Fibroblast of skin of left quadriceps (primary cell): ENCODE measurements at regions not wholly inside any gene's neighbourhood (a gene's known extent, or its start where the extent isn't known, plus 50 kb on each side); places are given as distances from the start of the nearest gene placed in this dataset.
A peak's percentile ranks its signal among the peaks of the same experiment; 100 is the strongest.
"Not testable (repeated sequence)": the region's sequence is repeated elsewhere in the genome, so short reads cannot be mapped to it uniquely, and the experiment has no call there.

Experiments
- DNase-seq, 2 experiments: peaks; one replicate each; pipeline ENCODE4 v3.0.0-alpha.2; 2013; ENCODE audit warnings: low read depth in 2 of 2

DNA sequence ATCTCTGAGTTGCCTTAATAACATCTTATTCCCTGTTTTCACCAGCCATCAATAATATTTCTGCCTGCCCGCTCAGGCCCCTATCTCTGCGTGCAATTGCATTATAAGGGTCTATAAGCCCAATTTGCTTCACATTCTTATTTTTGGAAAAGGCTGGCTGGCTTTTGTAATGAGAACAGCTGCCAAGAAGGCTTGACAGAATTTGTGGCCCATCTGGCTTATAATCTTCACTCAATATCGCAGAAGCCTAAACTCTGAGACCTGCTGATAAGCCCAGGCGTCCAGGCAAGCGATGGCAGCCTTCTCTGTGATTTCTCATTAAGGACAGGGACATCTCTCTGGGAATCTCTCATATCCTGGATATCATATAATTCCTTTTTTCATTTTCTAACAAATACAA, 1618.6 kb upstream of the CELF4 start:
- DNase-seq: no peak

DNA sequence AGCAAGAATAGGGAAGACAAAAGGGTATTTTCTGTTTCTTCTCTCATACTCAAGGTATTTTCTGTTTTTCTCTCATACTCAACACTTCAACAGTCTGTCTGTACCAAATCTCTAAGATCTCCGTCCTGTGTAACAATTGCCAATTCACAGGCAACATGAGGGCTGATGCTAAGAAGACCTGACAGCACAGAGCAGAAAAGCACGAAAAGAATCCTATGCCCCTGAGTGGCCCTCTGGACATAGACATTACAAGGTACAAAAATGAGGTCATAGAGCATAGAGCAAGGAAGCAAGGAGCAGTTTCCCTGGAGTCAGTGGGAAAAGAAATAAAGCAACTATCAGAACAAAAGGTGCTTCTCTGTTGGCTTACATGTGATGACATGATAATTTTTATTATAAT, 1612.6 kb upstream of the CELF4 start:
- DNase-seq: no peak

DNA sequence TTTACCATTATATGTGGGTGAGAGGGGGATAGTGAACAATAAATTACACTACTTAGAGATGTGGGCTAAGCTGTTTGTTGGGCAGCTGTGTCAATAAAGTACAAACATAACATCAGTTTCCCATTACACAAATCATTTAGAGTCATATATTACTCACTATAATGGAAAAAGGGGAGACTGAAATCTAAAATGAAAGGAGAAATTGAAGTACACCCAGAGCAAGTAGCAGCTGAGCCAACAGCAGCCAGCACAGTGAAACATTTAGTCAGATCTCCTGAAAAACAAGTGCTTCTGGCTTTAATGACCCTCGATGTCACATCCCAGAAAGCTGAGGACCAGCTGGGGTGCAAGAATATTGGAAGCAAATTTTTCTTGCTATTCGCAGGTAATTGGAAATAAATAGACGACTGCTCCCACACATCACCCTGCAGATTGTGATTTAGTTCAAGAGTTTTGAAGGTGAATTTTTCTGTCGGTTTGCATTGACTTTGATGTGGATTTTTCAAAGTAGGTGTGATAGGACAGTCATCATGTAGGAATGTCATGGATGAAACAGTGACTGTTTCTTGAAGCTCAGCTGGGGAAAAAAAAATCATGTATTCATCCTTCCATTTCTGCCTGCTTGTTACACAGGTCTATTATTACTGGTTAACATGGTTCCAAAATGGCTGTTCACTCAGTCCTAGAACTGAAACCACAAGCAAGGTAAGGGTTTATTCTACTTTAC, 1607.3 kb upstream of the CELF4 start:
- no peak for DNase-seq

DNA sequence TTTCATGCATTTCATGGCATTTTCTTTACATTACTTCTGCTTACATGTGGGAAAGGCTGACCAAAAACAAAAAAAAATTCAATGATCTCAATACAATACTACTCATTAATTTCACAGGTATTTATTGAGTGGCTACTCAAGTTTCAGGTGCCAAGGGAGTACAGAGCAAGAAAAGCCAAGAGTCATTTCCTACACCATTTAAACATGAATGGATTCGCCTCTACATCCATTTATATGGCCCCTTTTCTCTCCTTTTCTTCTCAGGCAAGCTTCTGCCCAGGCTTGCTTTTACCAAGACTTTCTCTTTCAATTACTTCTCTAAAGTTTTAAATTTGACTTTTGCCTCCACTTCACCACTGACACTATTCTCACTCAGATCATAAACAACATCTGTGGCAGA, 1603.1 kb upstream of the CELF4 start:
- DNase-seq: no peak

DNA sequence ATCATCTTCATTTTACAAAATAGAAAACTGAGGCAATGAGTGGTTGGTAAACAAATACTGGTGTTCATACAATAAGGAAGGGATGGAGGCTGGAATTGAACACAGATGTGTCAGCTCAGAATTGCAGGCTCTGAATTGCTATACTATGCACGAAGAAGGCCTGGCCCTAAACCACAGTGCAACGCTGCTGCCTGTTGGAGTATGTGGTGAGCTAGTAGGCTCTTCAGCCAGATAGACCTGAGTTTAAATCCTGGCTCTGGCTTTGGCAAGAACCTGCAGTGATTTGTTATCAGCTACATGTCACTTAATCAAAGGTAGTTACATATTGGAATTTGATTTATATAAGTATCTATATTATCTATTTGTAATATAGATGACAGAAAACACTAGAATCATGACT, 1602.4 kb upstream of the CELF4 start:
- no peak for DNase-seq

DNA sequence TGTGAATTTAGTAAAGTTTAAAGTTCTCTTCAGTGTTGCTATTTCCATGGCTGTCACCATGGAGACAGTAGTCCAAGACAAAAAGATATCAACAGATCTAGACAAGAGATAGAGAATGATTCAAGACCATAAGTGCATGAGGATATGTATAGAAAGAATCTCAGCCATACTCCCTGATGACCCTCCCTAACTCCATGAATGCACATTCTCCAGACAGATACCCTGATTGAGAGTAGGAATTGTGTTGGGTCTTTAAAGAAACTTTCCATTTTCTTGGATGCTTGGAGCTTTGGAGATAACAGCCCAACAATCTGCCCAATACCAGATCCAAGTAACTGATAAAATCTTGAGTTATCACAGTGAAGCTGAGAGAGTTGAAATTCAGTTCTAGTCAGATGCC, 1601.2 kb upstream of the CELF4 start:
- no peak for DNase-seq

DNA sequence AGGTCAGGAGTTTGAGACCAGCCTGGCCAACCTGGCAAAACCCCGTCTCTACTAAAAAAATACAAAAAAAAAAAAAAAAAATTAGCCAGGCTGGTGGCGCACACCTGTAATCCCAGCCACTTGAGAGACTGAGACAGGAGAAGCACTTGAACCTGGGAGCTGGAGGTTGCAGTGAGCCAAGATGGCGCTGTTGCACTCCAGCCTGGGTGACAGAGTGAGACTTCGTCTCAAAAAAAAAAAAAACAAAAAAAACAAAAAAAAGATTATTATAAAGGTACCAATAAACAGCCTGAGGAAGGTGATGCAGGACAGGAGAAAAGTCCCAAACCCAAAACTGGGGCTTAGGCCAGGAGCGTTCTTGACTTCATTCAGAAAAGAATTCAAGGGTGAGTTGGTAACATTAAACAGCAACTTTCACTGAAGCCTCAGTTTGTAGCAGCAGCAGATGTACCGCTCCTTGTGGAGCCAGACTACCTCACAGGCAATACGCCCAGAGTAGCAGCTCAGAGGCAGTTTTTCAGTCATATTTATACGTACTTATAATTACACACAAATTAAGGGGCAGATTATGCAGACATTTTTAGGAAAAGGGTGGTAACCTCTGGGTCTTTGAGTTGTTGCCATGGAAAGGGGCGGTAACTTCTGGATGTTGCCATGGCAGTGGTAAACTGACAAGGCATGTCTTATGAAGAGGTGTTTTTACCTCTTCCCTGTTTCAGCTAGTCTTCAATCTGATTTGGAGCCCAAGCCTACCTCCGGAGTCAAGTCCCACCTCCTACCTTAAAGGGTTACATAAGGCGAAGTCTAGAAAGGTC, 1596.6 kb upstream of the CELF4 start:
- no peak for DNase-seq

DNA sequence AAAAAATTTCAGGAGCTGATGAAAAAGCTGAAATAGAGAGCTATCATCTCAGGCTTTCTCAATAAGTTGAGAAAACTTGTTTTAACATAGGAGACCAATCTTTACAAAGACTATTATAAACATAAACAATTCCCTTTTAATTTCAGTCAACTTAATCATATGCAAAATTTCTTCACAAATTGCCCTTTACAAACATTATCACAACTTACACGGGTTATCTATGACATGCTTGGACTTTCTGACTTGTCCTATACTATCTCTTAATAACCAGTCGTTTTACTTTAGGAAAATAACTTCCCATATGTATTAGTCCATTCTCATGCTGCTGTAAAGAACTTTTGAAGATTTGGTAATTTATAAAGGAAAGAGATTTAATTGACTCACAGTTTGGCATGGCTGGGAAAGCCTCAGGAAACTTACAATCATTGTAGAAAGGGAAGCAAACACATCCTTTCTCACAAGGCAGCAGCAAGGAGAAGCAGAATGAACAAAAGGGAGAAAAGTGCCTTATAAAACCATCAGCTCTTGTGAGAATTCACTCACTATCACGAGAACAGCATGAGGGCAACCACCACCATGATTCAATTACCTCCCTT, 1583.7 kb upstream of the CELF4 start:
- no peak for DNase-seq

DNA sequence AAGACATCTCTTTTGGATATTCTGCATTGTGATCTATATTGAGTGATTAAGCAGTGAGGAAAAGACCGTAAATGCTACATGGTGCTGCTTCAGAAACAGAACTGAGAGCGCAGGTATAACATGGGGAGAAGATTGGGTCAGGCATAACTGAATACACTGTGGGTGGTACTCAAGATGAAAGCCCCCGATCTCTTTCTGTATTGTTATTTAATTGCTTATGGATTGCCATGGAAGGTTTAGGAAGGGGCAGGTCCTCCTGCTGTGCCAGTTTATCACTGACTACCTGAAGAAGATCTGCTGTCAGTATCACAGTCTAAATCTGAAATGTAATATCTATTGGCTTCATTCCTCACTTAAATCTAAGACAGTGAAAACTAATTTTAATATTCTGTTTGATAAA, 1568.7 kb upstream of the CELF4 start:
- DNase-seq: no peak

DNA sequence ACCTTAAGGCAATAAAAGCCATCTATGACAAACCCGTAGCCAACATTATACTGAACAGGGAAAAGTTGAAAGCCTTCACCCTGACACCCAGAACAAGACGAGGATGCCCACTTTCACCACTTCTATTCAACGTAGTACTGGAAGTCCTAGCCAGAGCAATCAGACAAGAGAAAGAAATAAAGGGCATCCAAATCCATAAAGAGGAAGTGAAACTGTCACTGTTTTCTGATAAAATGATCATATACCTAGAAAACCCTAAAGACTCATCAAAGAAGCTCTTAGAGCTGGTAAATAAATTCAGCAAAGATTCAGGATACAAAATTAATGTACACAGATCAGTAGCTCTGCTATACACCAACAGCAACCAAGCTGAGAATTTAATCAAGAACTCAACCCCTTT, 1561.9 kb upstream of the CELF4 start:
- DNase-seq: not testable (repeated sequence)

DNA sequence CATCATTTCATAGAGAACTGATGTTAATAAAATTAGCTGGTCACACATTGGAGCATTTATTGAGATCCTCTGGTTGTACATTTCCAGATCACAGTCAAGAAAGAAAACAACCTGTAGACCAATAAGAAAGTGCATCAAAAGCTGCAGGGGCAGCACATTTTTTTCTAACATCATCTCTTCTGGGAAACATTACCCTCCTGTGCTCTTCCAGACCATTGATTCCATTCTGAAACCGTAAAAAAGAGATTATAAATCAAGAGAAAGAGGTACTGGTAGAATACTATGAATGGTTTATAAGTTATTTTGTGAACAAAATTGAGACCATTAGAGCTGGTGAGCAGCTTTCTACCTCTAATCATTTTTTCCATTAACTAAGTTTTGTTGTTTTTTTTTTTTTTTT, 1548.2 kb upstream of the CELF4 start:
- no peak for DNase-seq

DNA sequence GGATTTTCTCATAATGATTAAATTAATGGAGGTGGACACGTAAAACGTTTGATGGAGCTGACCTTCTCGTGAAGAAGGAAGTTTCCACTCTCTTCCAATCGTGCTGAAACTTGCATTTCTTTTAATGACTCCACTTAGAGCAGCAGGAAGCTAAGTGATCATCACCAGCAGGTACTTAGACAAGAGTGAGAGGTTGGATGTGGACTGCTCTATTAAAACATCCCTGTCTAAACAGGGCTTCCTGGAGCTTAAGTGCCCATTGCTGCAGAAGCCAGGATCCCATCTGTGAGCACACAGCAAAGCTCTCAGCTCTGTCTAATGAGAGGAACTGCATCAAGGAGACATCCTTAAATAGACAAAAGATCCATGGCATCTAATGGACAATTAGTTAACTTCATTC, 1539.5 kb upstream of the CELF4 start:
- DNase-seq: no peak

DNA sequence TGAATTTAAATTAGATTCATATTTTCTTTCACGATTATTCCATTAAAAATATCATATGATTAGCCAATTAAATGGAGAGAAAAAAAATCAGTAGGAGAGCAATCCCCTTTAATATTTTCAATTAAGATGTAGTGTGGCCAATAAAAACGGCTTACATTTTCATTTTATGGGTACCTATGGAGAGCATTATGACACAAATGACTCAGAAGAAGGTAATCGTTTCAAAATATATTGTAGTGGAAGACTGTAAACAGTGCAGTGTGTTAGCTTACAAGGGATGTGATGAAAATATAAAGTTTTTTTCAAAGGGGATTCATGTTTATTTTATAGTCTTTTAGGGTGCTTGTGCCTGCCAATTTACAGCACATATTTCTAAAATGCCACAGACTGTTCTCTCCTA, 1507.4 kb upstream of the CELF4 start:
- DNase-seq: no peak

DNA sequence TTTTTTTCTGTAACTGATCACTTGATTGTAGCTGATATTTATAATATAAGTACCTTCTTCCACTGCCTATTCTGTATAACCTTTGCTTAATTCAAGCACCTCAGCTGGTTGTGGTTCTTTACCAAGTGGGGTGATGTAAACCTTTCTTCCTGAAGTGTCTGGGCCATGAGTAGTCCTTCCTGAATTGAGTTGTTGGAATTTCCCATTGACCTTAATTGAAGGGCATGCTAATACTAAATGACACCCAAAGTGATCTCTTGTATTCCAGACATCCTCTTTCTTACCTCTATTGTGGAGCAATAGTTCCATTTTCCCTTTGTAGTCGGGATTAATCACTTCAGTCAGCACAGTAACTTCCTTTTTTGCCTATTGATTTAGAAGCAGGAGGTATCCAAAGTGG, 1496.8 kb upstream of the CELF4 start:
- DNase-seq: no peak

DNA sequence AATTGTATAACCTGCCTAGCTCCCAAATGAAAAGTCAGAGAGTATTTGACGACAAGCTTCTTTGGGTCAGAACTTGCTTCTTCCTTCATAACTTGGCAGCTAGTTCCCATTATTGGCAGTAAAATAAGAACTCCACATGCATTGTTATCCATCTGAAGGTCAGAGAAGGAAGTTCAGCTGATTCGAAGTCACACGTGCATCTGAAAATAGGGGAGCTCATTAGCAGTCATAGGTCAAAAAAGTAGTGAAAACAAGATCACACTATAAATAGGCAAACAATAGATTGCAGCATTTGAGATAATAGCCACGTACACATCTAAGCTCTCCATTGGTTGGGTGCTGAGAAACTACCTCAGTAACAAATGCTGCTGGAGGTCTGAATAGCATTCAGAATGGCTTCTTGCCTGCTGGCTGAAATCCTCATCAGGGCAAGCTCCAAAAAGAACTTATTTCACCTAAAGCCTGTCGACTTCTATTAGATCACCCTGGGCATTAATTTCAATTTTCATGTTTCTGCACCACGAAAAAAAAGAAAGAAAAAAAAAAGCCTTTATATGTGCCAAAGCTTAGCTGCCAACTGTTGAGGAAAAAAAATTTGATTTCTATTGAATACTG, 1492.9 kb upstream of the CELF4 start:
- no peak for DNase-seq

DNA sequence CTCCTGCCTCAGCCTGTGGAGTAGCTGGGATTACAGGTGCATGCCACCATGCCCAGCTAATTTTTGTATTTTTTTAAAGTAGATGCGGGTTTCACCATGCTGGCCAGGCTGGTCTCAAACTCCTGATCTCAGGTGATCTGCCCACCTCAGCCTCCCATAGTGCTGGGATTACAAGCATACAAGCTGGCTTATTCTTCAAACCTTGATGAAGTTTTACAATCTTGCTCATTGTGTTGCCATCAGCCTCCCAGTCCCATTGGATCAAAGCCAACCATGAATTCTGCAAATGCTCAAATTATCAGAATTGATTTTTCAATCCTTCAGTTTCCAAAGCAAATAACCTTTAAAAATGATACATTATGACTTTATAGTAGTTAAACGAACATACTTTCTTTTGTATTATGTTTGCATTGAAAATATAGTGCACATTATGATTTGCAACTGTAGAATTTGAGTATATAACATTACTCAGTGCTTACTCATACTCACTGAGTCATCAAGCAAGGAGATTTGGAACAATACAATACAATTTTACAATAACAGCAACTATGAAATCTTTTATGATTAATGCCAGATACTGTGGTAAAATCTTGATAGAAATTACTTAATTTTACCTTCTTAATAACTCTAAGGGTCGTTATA, 1491.9 kb upstream of the CELF4 start:
- DNase-seq: peak; percentile 9 to 14

DNA sequence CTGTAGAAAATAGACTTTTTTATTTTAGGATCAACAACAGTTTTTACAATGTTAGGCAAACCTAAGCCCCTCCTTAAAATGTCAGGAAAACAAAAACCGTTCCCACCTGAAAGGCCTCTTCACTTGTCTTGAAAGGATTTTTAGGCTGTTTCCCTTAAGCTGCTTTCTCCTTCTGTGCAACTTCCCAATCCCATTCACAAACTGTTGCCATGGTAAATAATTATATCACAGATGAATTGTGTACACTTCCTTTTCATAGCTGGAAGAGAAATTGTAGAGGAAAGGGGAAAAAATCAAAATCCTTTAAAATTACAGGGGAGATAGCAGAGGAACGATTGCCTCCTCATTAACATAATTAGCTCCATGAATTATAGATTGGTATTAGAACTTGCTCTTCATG, 1488.0 kb upstream of the CELF4 start:
- DNase-seq: no peak

DNA sequence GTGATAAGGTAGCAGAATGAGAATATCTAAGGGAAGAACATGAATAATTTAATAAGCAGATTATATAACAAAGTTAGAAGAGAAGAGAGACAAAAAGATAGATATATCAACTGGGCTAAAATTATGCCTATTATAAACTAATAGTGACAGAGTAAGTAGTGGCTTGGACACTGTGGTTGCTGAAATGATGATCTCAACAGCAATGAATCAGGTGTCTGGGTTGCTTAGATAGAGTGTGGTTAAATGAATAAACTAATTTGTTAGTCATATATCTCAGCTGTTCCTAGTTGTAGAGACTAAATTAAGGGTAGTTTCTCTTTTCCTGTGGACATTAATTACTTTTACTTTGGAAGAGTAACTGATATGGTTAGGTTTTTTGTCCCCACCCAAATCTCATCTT, 1485.4 kb upstream of the CELF4 start:
- no peak for DNase-seq

DNA sequence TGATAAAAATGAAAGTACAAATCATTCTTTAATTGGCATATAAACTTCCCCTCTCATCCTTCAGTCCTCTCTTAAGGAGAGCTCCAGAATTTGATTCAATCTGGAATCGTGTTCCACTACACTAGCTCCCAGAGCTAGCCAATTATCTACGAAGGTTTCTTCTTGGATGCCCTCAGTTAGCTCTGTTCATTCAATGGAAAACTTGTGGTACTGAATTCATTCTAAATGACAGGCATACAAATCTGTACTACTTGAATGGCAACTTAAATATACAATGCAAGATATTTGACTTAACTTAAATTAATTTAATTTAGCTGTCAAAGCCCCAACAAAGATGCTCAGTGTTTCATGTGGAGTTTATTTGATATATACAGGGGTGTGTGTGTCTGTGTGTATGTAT, 1474.2 kb upstream of the CELF4 start:
- DNase-seq: no peak

DNA sequence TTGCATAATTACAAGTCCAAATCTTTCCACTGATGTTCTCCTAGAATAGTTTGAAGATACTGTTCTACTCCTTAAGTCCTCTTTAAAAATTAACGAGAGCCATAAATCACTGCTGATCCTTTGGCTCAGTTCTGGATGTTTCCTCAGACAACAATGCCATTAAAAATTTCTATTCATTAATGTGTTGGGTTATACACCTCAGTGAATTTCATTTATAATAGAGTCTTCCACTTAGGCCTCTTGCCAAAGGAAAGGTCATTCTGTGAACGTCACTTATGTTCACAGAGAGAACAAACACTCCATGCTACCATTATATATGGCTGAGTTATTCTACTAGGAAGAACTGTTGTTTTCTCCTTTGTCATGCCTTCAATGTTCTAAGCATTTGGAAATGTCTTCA, 1472.3 kb upstream of the CELF4 start:
- DNase-seq: no peak

DNA sequence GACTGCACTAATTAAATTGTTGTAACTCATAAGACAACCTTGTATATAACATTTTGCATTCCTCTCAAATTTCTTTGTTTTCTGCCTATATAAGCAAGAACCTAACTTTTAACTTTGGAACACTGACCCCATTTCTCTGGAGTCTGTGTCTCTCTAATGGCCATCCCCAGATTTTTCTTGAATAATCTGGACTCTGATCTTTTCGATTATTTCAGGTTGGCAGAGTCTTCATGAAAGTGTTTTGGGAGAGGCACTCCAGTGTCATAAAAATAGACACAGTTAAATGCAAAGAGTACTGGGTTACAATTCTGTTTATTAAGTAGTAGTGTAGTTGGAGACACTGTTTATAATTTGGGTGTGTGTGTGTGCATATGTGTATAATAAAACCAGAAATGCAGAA, 1467.7 kb upstream of the CELF4 start:
- DNase-seq: no peak

DNA sequence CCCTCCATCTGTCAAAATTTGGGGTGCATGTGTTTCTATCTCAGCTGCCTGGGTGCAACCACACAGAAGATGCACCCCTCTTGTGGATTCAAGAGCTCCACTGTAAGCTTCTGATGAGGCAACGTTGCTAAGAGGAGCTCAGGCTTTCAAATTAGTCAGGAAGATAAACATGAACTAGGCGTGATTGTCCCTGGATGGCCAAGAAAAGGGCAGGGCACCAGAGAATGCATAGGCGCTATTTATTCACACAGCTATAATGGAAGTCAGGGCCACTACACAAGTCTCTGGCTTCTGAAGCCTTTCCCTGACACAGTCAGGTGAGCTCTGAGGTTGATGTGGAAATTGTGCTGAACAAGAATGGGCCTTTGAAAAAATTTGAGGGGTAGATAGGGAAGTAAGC, 1466.0 kb upstream of the CELF4 start:
- no peak for DNase-seq
